ENCODE measurements at regions not wholly inside any gene's neighbourhood (a gene's known extent, or its start where the extent isn't known, plus 50 kb on each side); places are given as distances from the start of the nearest gene placed in this dataset.

GRCh38 chr7:46229409-46229808 is 308.3 kb upstream of the IGFBP3 start:
- Histone ChIP-seq H3K9me2 (ENCODE audit: insufficient read depth) (0 out of 2 replicates have a peak, but pooled peaks cover 6% of the 10 kb centered on the region), H3K36me3 (ENCODE audit: control insufficient read depth in 1 of 2, insufficient read depth in 2 of 2, low read length in 2 of 2) (no peaks in the 10 kb centered on the region), H3K4me1 (ENCODE audit: control insufficient read depth in 1 of 2, insufficient read depth in 2 of 2, low read length in 2 of 2) (no peaks in the 10 kb centered on the region), H3K79me2 (ENCODE audit: insufficient read depth, low read length) (no peaks in the 10 kb centered on the region), H4K20me1 (ENCODE audit: insufficient read depth) (no peaks in the 10 kb centered on the region), H3K4me2 (ENCODE audit: low read length) (no peak overlapping the region), H3K27me3 (ENCODE audit: insufficient read depth, low read length) (0 out of 2 replicates have a peak, but pooled peaks cover 3% of the 10 kb centered on the region), H3K9ac (ENCODE audit: low read length) (no peak overlapping the region), H3K4me3 (replicated peaks in 1 of 2; ENCODE audit: low read depth in 1 of 2, low read length in 2 of 2) (no peak overlapping the region), H3K27ac (ENCODE audit: low read depth, low read length) (no peak overlapping the region), H2AFZ (ENCODE audit: low read depth, low read length, poor library complexity, severe bottlenecking) (no peak overlapping the region), H3K9me3 (ENCODE audit: control insufficient read depth in 1 of 2, insufficient read depth in 1 of 2, low read depth in 1 of 2, low read length in 2 of 2) (no peaks in the 10 kb centered on the region)
- POLR2A ChIA-PET, result no interaction called here
- intact Hi-C loops (cut with micrococcal nuclease), result no loop called here
- ATAC-seq, result no peak
- CTCF ChIA-PET, result no interaction called here
- no TSS peak for BruUV-seq (replicated peaks)
- RAD21 ChIA-PET (ENCODE audit: low non-redundant PET in 1 of 2, low total read pairs in 2 of 2, uncharacterized antibody in 2 of 2, unreplicated experiment in 2 of 2), result no interaction called here
- no peak for DNase-seq (ENCODE audit: low read depth, low spot score)
- TF ChIP-seq YY1 (IDR thresholded peaks at IDR 0.05; ENCODE audit: extremely low read depth, insufficient replicate concordance, low read depth, low read length) (no peak), SRF (IDR thresholded peaks at IDR 0.05; ENCODE audit: low read depth) (no peak), POLR2AphosphoS5 (IDR thresholded peaks at IDR 0.05; ENCODE audit: low read depth, low read length) (no peak), ZBTB33 (IDR thresholded peaks at IDR 0.05; ENCODE audit: extremely low read depth, insufficient replicate concordance, low read length) (no peak), ELF1 (IDR thresholded peaks at IDR 0.05; ENCODE audit: borderline replicate concordance, low read depth) (no peak), CEBPB (IDR thresholded peaks at IDR 0.05; ENCODE audit: low read depth) (no peak), SP1 (IDR thresholded peaks at IDR 0.05; ENCODE audit: low read depth) (no peak)

- Histone ChIP-seq H3K36me3 (ENCODE audit: control insufficient read depth in 1 of 2, insufficient read depth in 2 of 2, low read length in 2 of 2) (no peaks in the 10 kb centered on the region), H3K4me2 (ENCODE audit: low read length) (no peak overlapping the region), H3K27me3 (ENCODE audit: insufficient read depth, low read length) (0 out of 2 replicates have a peak, but pooled peaks cover 3% of the 10 kb centered on the region), H3K9me2 (ENCODE audit: insufficient read depth) (0 out of 2 replicates have a peak, but pooled peaks cover 6% of the 10 kb centered on the region), H3K4me1 (ENCODE audit: control insufficient read depth in 1 of 2, insufficient read depth in 2 of 2, low read length in 2 of 2) (no peaks in the 10 kb centered on the region), H3K27ac (ENCODE audit: low read depth, low read length) (no peak overlapping the region), H2AFZ (ENCODE audit: low read depth, low read length, poor library complexity, severe bottlenecking) (no peak overlapping the region), H4K20me1 (ENCODE audit: insufficient read depth) (no peaks in the 10 kb centered on the region), H3K9ac (ENCODE audit: low read length) (no peak overlapping the region), H3K79me2 (ENCODE audit: insufficient read depth, low read length) (no peaks in the 10 kb centered on the region), H3K4me3 (replicated peaks in 1 of 2; ENCODE audit: low read depth in 1 of 2, low read length in 2 of 2) (no peak overlapping the region), H3K9me3 (ENCODE audit: control insufficient read depth in 1 of 2, insufficient read depth in 1 of 2, low read depth in 1 of 2, low read length in 2 of 2) (no peaks in the 10 kb centered on the region)
- intact Hi-C loops (cut with micrococcal nuclease), result no loop called here
- CTCF ChIA-PET, result no interaction called here
- no peak for DNase-seq (ENCODE audit: low read depth, low spot score)
- TF ChIP-seq EZH2 (IDR thresholded peaks at IDR 0.05) (no peak), RAD21 (IDR thresholded peaks at IDR 0.05; ENCODE audit: low read depth) (no peak), POLR2A (IDR thresholded peaks at IDR 0.05; ENCODE audit: borderline replicate concordance, extremely low read depth, insufficient read depth, insufficient read length) (no peak), JUND (IDR thresholded peaks at IDR 0.05) (no peak), FOSL1 (IDR thresholded peaks at IDR 0.05; ENCODE audit: low read depth) (no peak), SRF (IDR thresholded peaks at IDR 0.05; ENCODE audit: low read depth) (no peak), ELF1 (IDR thresholded peaks at IDR 0.05; ENCODE audit: borderline replicate concordance, low read depth) (no peak), ZFX (IDR thresholded peaks at IDR 0.05) (no peak), SP1 (IDR thresholded peaks at IDR 0.05; ENCODE audit: low read depth) (no peak), POLR2AphosphoS5 (IDR thresholded peaks at IDR 0.05; ENCODE audit: low read depth, low read length) (no peak), TCF7L2 (IDR thresholded peaks at IDR 0.05; ENCODE audit: borderline replicate concordance, extremely low read depth, insufficient read depth, insufficient read length) (no peak), YY1 (IDR thresholded peaks at IDR 0.05; ENCODE audit: extremely low read depth, insufficient replicate concordance, low read depth, low read length) (no peak), SIN3A (IDR thresholded peaks at IDR 0.05; ENCODE audit: low read depth) (no peak)
- TF ChIP-seq, protein P1, sequence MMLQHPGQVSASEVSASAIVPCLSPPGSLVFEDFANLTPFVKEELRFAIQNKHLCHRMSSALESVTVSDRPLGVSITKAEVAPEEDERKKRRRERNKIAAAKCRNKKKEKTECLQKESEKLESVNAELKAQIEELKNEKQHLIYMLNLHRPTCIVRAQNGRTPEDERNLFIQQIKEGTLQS (IDR thresholded peaks at IDR 0.05), result no peak
- POLR2A ChIA-PET, result no interaction called here
- no peak for ATAC-seq
- BruUV-seq (replicated peaks), result no TSS peak
- RAD21 ChIA-PET (ENCODE audit: low non-redundant PET in 1 of 2, low total read pairs in 2 of 2, uncharacterized antibody in 2 of 2, unreplicated experiment in 2 of 2), result no interaction called here
Observed at GRCh38 chr7:46226860-46227259, 305.8 kb upstream of the IGFBP3 start.
